K562 (cell line): ENCODE measurements at regions not wholly inside any gene's neighbourhood (a gene's known extent, or its start where the extent isn't known, plus 50 kb on each side); places are given as distances from the start of the nearest gene placed in this dataset.

ENCODE experiments used
- ATAC-seq: fragments of 200-7000 bp; cut with Tn5 transposase; 3 replicates; pipeline ENCODE4 v1.9.1; 2020; ENCODE audit warnings: moderate library complexity
- BruUV-seq: library from RNA; stranded (reverse); fragments of 400-500 nt; replicated peaks from 2 replicates; lab custom pipeline; 2021; lab: Mats Ljungman, UMichigan
- CTCF ChIA-PET: fragments of 300-600 bp; formaldehyde crosslinking; extraction: SDS; loops from one replicate; lab custom pipeline; 2021; ENCODE audit warnings: low intra/inter-chr PET ratio; lab: Yijun Ruan, JAX
- POLR2A ChIA-PET: fragments of 300-600, 350-650 bp; sonication (Branson Sonifier 250); formaldehyde crosslinking; extraction: SDS; loops from one replicate; lab custom pipeline; 2021; ENCODE audit warnings: antibody characterized with exemption, inconsistent platforms; lab: Yijun Ruan, JAX
- DNase-seq, 4 experiments: peaks; one replicate each; pipeline versions ENCODE4 v3.0.0 to v3.0.0-alpha.2; 2011 to 2018; ENCODE audit warnings: low spot score in 3 of 4, mixed read lengths in 3 of 4; ENCODE audit errors: extremely low read depth in 1 of 4
- FAIRE-seq: peaks from 2 replicates; lab custom pipeline; 2011; peaks lifted over from hg19 to GRCh38; lab: Jason Lieb, UNC
- H2AFZ ChIP-seq: 2 replicates; pipeline ENCODE4 v1.6.0; 2011; ENCODE audit warnings: low read depth, low read length, control low read depth, inconsistent platforms
- H3K27ac ChIP-seq: fragments of 200-600 bp; 3 replicates; pipeline ENCODE4 v1.8.0; 2011; ENCODE audit warnings: low read depth, mild to moderate bottlenecking, control low read depth, inconsistent platforms, low read length, moderate library complexity, mixed read lengths; ENCODE audit errors: extremely low read depth
- H3K27me3 ChIP-seq, 2 experiments: fragments of 300-600 bp in 1 of 2; 2 replicates in 1 of 2; 3 replicates in 1 of 2; pipeline versions ENCODE4 v1.6.0 to v1.8.0; 2011; ENCODE audit warnings: inconsistent platforms in 2 of 2, low read length in 2 of 2, mild to moderate bottlenecking in 1 of 2, mixed read lengths in 1 of 2, moderate library complexity in 1 of 2; ENCODE audit not compliant: control insufficient read depth in 2 of 2, insufficient read depth in 2 of 2
- H3K36me3 ChIP-seq: fragments of 300-600 bp; 3 replicates; pipeline ENCODE4 v1.8.0; 2011; ENCODE audit warnings: mild to moderate bottlenecking, low read length, inconsistent platforms; ENCODE audit not compliant: control insufficient read depth, insufficient read depth
- H3K4me1 ChIP-seq, 2 experiments: fragments of 200-600 bp in 1 of 2; replicated peaks in 1 of 2; 2 replicates in 1 of 2; 3 replicates in 1 of 2; pipeline versions ENCODE4 v1.5.1 to v1.8.0; 2011; ENCODE audit warnings: inconsistent platforms in 2 of 2, low read length in 2 of 2, mild to moderate bottlenecking in 1 of 2, mixed read lengths in 1 of 2, moderate library complexity in 1 of 2; ENCODE audit not compliant: control insufficient read depth in 2 of 2, insufficient read depth in 2 of 2
- H3K4me2 ChIP-seq: 2 replicates; pipeline ENCODE4 v1.6.1; 2011; ENCODE audit warnings: low read length, control low read depth, inconsistent platforms, mixed read lengths; ENCODE audit not compliant: insufficient read depth
- H3K4me3 ChIP-seq: fragments of 200-600 bp; sonication (generic), shearing (Covaris generic); 2 replicates; pipeline ENCODE4 v1.5.1; 2016; ENCODE audit warnings: control low read depth, inconsistent platforms
- H3K79me2 ChIP-seq: fragments of 200-600 bp; 3 replicates; pipeline ENCODE4 v1.8.0; 2011; ENCODE audit warnings: low read length, inconsistent platforms; ENCODE audit not compliant: control insufficient read depth, insufficient read depth
- H3K9ac ChIP-seq, 2 experiments: 2 replicates each; pipeline versions ENCODE4 v1.6.0 to v1.6.1; 2011; ENCODE audit warnings: low read depth in 2 of 2, low read length in 2 of 2, control low read depth in 1 of 2, inconsistent platforms in 1 of 2, mild to moderate bottlenecking in 1 of 2, mixed read lengths in 1 of 2; ENCODE audit not compliant: insufficient read depth in 1 of 2
- H3K9me1 ChIP-seq: one replicate; pipeline ENCODE4 v1.6.0; 2011; ENCODE audit warnings: inconsistent platforms, mild to moderate bottlenecking, low read length, moderate library complexity; ENCODE audit not compliant: control insufficient read depth, insufficient read depth
- H3K9me3 ChIP-seq: replicated peaks from 2 replicates; pipeline ENCODE4 v1.5.1; 2011; ENCODE audit warnings: low read depth, low read length, inconsistent platforms; ENCODE audit not compliant: control insufficient read depth, insufficient read depth
- H4K20me1 ChIP-seq: replicated peaks from 2 replicates; pipeline ENCODE4 v1.6.1; 2011; ENCODE audit warnings: low read length, inconsistent platforms, mixed read lengths; ENCODE audit not compliant: control insufficient read depth, insufficient read depth
- ARID2 ChIP-seq: fragments of 450-650 bp; IDR thresholded peaks from 2 replicates; pipeline ENCODE4 v1.6.1; 2017; ENCODE audit warnings: antibody characterized with exemption, mild to moderate bottlenecking
- GATA2 ChIP-seq: sonication (generic); formaldehyde crosslinking; IDR thresholded peaks from 2 replicates; pipeline ENCODE4 v1.4.0; 2020; ENCODE audit warnings: mild to moderate bottlenecking, missing genetic modification reagents
- HNRNPK ChIP-seq: fragments of 200-400 bp; formaldehyde crosslinking; IDR thresholded peaks from one replicate; pipeline ENCODE4 v1.6.1; 2018; ENCODE audit warnings: mild to moderate bottlenecking, low read depth, low read length; ENCODE audit not compliant: poor library complexity, severe bottlenecking
- HNRNPL ChIP-seq: fragments of 200-400 bp; formaldehyde crosslinking; IDR thresholded peaks from 2 replicates; pipeline ENCODE4 v1.6.1; 2017; ENCODE audit warnings: low read depth, mild to moderate bottlenecking, low read length
- TEAD4 ChIP-seq, 2 experiments: sonication (generic) in 1 of 2; formaldehyde crosslinking in 1 of 2; IDR thresholded peaks; 2 replicates each; pipeline versions ENCODE4 v1.6.1 to v1.8.0; 2012 to 2022; ENCODE audit warnings: borderline replicate concordance in 1 of 2, inconsistent platforms in 1 of 2, low read length in 1 of 2, mild to moderate bottlenecking in 1 of 2, missing genetic modification reagents in 1 of 2
- WGBS: fragments of 100-300 bp; shearing (Covaris generic); methylation state at CpG from one replicate; pipeline ENCODE4 v1.1.6; 2016; ENCODE audit warnings: low coverage, mixed read lengths; ENCODE audit not compliant: insufficient coverage; ENCODE audit errors: missing lambda C conversion rate; 5-methylcytosine and 5-hydroxymethylcytosine counted together
- in situ Hi-C: fragments of 300-500 bp; cut with MboI; formaldehyde crosslinking; loops from 4 replicates; pipeline ENCODE4 v1.15.0; 2018; ENCODE audit warnings: inconsistent platforms, mixed read lengths
- intact Hi-C: fragments of 100-400 bp; cut with micrococcal nuclease; formaldehyde crosslinking; loops from 2 replicates; pipeline ENCODE4 v1.14.2; 2022
- TF ChIP-seq, protein P1 (sequence below): fragments of 450-650 bp; formaldehyde crosslinking; IDR thresholded peaks from 2 replicates; pipeline ENCODE4 v1.4.0; 2022; ENCODE audit warnings: missing genetic modification characterization

DNA sequence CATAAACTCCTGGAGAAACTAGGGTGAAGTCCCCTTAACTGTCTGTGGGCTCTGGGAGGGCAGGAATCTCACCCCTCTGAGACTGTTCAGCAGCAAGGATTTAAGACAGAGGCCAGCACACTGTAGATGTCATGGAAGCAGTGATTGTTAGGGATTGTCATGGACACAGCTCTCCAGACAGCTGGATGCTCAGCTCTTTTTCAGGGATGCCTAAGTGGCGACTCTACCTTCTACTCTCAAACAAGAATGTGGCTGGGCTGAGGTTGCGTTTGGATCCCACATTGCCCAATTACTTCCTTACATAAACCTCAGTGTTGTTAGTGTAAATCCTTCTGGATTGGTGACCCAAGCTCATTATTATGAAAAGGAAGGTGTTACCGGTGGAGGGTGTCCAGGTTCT lies 291.9 kb upstream of the VCX3A start:
- Histone ChIP-seq H3K4me3 (no peak overlapping the region), H3K9me1 (no peaks in the 10 kb centered on the region), H3K9ac (no peak overlapping the region), H2AFZ (no peak overlapping the region), H3K27ac (no peak overlapping the region), H3K9me3 (no peaks in the 10 kb centered on the region), H3K27me3 (no peaks in the 10 kb centered on the region), H3K79me2 (no peaks in the 10 kb centered on the region), H3K36me3 (no peaks in the 10 kb centered on the region), H4K20me1 (no peaks in the 10 kb centered on the region), H3K4me2 (no peak overlapping the region), H3K4me1 (no peaks in the 10 kb centered on the region)
- CTCF ChIA-PET = no interaction called here
- no peak for FAIRE-seq
- 0% methylated on average over 3 of the region's 3 CpGs for WGBS
- TF ChIP-seq HNRNPK (no peak), TEAD4 (IDR thresholded peaks at IDR 0.05; ENCODE audit: low read length) (no peak), TEAD4 (CRISPR knock-in tag; IDR thresholded peaks at IDR 0.05; ENCODE audit: borderline replicate concordance) (no peak), GATA2 (CRISPR knock-in tag) (no peak), HNRNPL (no peak), ARID2 (no peak)
- TF ChIP-seq, protein P1, sequence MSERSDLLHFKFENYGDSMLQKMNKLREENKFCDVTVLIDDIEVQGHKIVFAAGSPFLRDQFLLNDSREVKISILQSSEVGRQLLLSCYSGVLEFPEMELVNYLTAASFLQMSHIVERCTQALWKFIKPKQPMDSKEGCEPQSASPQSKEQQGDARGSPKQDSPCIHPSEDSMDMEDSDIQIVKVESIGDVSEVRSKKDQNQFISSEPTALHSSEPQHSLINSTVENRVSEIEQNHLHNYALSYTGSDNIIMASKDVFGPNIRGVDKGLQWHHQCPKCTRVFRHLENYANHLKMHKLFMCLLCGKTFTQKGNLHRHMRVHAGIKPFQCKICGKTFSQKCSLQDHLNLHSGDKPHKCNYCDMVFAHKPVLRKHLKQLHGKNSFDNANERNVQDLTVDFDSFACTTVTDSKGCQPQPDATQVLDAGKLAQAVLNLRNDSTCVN (CRISPR knock-in tag) = no peak
- POLR2A ChIA-PET = no interaction called here
- no peak for DNase-seq
- ATAC-seq = no peak
- in situ Hi-C loops (no loop called here), intact Hi-C loops (no loop called here)
- BruUV-seq = no TSS peak
